ENCODE measurements at regions not wholly inside any gene's neighbourhood (a gene's known extent, or its start where the extent isn't known, plus 50 kb on each side); places are given as distances from the start of the nearest gene placed in this dataset.
"Not testable (repeated sequence)": the region's sequence is repeated elsewhere in the genome, so short reads cannot be mapped to it uniquely, and the experiment has no call there.

- peak; percentile 27 for TF ChIP-seq CTCF (IDR thresholded peaks at IDR 0.05; ENCODE audit: low read length)
- not testable (repeated sequence) for TF ChIP-seq EZH2 (IDR thresholded peaks at IDR 0.05; ENCODE audit: borderline replicate concordance, low read length)
Observed at GRCh38 chr5:62752998-62753367, 174.4 kb downstream of the LRRC70 start.

Measured in OCI-LY1 (cell line).